ENCODE measurements at regions not wholly inside any gene's neighbourhood (a gene's known extent, or its start where the extent isn't known, plus 50 kb on each side); places are given as distances from the start of the nearest gene placed in this dataset.

DNA sequence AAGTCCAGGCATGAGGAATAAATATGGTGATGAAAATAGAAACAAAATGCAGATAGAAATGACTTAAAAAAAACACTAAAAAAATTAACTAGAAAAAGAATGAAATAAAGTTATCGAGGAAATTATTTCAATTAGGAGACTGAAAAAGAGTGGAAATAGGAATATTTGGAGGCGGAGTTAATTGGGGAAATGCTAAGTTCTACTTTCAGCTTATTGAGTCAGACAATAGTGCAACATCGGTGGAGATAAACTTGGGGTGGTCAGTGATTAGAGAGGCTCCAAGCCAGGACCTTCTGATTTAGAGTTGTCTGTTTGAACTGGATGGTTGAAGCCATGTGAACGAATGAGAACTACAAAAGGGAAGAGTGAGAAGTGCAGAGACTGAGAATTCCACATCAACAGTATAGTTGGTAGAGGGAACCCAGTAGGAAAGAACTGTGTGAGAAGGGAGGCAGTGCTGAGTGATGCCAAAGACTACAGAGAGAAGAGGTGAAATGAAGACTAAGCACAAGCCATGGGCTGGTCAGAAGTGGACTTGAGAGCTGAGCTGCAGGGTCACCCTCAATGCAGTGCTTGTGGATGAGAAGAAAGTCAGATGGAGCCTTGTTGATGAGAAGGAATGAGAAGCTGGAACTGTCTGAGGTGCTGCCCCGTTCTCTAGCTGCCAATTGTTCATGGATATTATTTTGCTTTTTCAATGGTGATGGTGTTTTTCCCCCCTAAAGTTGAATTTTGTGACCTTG lies 160.7 kb downstream of the ICE1 start:
- CTCF ChIA-PET = interaction anchor here (0.7 kb wide), 2 partner anchors 715 to 942 kb away, joined by 3 to 4 read pairs; no protein-coding TSS in a partner anchor
- Histone ChIP-seq H3K4me3 (ENCODE audit: low read depth, low read length) (no peak overlapping the region), H3K9me3 (ENCODE audit: control insufficient read depth, insufficient read depth, low read depth, low read length) (no peaks in the 10 kb centered on the region), H3K36me3 (ENCODE audit: control insufficient read depth in 2 of 2, insufficient read depth in 1 of 2, low read length in 2 of 2) (no peaks in the 10 kb centered on the region), H3K27ac (ENCODE audit: extremely low read depth, low read depth, low read length) (no peak overlapping the region), H3K4me1 (ENCODE audit: control insufficient read depth, insufficient read depth, low read length) (no peaks in the 10 kb centered on the region)
- POLR2A ChIA-PET = no interaction called here
- TF ChIP-seq, protein P1, sequence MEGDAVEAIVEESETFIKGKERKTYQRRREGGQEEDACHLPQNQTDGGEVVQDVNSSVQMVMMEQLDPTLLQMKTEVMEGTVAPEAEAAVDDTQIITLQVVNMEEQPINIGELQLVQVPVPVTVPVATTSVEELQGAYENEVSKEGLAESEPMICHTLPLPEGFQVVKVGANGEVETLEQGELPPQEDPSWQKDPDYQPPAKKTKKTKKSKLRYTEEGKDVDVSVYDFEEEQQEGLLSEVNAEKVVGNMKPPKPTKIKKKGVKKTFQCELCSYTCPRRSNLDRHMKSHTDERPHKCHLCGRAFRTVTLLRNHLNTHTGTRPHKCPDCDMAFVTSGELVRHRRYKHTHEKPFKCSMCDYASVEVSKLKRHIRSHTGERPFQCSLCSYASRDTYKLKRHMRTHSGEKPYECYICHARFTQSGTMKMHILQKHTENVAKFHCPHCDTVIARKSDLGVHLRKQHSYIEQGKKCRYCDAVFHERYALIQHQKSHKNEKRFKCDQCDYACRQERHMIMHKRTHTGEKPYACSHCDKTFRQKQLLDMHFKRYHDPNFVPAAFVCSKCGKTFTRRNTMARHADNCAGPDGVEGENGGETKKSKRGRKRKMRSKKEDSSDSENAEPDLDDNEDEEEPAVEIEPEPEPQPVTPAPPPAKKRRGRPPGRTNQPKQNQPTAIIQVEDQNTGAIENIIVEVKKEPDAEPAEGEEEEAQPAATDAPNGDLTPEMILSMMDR (tag by site-specific recombination; IDR thresholded peaks at IDR 0.05) = no peak
- TF ChIP-seq ZNF558 (tag by site-specific recombination; IDR thresholded peaks at IDR 0.05) = no peak
- TF ChIP-seq ZNF621 (tag by site-specific recombination; IDR thresholded peaks at IDR 0.05) = no peak
- TF ChIP-seq ZNF223 (tag by site-specific recombination; IDR thresholded peaks at IDR 0.05) = no peak
- TF ChIP-seq GLI4 (tag by site-specific recombination; IDR thresholded peaks at IDR 0.05) = no peak
- TF ChIP-seq, protein P2, sequence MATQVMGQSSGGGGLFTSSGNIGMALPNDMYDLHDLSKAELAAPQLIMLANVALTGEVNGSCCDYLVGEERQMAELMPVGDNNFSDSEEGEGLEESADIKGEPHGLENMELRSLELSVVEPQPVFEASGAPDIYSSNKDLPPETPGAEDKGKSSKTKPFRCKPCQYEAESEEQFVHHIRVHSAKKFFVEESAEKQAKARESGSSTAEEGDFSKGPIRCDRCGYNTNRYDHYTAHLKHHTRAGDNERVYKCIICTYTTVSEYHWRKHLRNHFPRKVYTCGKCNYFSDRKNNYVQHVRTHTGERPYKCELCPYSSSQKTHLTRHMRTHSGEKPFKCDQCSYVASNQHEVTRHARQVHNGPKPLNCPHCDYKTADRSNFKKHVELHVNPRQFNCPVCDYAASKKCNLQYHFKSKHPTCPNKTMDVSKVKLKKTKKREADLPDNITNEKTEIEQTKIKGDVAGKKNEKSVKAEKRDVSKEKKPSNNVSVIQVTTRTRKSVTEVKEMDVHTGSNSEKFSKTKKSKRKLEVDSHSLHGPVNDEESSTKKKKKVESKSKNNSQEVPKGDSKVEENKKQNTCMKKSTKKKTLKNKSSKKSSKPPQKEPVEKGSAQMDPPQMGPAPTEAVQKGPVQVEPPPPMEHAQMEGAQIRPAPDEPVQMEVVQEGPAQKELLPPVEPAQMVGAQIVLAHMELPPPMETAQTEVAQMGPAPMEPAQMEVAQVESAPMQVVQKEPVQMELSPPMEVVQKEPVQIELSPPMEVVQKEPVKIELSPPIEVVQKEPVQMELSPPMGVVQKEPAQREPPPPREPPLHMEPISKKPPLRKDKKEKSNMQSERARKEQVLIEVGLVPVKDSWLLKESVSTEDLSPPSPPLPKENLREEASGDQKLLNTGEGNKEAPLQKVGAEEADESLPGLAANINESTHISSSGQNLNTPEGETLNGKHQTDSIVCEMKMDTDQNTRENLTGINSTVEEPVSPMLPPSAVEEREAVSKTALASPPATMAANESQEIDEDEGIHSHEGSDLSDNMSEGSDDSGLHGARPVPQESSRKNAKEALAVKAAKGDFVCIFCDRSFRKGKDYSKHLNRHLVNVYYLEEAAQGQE (tag by site-specific recombination; IDR thresholded peaks at IDR 0.05) = peak; percentile 58; the same call in 1 of the 2 replicates
- no peak for TF ChIP-seq ZNF341 (tag by site-specific recombination; IDR thresholded peaks at IDR 0.05; ENCODE audit: low read depth)

DNA sequence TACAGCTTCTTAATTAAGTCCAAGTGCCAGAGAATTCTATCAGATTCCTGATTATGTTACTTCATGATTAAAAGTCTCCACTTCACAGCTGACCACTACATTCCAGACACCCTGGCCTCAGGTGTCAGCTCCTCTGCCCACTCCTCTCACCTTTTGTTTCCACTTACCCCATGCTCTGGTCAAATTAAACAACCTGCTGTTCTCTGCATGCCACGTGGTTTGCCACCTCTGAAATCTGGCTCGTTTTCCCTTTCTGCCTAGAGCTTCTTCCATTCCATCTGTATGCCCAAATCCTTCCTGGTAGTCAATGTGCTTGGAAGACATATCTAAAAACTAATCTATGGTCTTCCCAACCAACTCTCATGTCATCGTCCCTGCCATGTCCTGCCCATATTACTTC lies 158.6 kb downstream of the ICE1 start:
- CTCF ChIA-PET = no interaction called here
- Histone ChIP-seq H3K4me1 (ENCODE audit: control insufficient read depth, insufficient read depth, low read length) (no peaks in the 10 kb centered on the region), H3K27ac (ENCODE audit: extremely low read depth, low read depth, low read length) (no peak overlapping the region), H3K36me3 (ENCODE audit: control insufficient read depth in 2 of 2, insufficient read depth in 1 of 2, low read length in 2 of 2) (no peaks in the 10 kb centered on the region), H3K4me3 (ENCODE audit: low read depth, low read length) (no peak overlapping the region), H3K9me3 (ENCODE audit: control insufficient read depth, insufficient read depth, low read depth, low read length) (no peaks in the 10 kb centered on the region)
- POLR2A ChIA-PET = no interaction called here
- no peak for TF ChIP-seq ZNF354C (tag by site-specific recombination; IDR thresholded peaks at IDR 0.05; ENCODE audit: borderline replicate concordance, low read depth)
- TF ChIP-seq SALL2 (tag by site-specific recombination; IDR thresholded peaks at IDR 0.05; ENCODE audit: borderline replicate concordance) = no peak
- TF ChIP-seq ZNF792 (tag by site-specific recombination; IDR thresholded peaks at IDR 0.05) = no peak
- TF ChIP-seq, protein P3, sequence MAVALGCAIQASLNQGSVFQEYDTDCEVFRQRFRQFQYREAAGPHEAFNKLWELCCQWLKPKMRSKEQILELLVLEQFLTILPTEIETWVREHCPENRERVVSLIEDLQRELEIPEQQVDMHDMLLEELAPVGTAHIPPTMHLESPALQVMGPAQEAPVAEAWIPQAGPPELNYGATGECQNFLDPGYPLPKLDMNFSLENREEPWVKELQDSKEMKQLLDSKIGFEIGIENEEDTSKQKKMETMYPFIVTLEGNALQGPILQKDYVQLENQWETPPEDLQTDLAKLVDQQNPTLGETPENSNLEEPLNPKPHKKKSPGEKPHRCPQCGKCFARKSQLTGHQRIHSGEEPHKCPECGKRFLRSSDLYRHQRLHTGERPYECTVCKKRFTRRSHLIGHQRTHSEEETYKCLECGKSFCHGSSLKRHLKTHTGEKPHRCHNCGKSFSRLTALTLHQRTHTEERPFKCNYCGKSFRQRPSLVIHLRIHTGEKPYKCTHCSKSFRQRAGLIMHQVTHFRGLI (tag by site-specific recombination; IDR thresholded peaks at IDR 0.05) = no peak
- TF ChIP-seq, protein P4, sequence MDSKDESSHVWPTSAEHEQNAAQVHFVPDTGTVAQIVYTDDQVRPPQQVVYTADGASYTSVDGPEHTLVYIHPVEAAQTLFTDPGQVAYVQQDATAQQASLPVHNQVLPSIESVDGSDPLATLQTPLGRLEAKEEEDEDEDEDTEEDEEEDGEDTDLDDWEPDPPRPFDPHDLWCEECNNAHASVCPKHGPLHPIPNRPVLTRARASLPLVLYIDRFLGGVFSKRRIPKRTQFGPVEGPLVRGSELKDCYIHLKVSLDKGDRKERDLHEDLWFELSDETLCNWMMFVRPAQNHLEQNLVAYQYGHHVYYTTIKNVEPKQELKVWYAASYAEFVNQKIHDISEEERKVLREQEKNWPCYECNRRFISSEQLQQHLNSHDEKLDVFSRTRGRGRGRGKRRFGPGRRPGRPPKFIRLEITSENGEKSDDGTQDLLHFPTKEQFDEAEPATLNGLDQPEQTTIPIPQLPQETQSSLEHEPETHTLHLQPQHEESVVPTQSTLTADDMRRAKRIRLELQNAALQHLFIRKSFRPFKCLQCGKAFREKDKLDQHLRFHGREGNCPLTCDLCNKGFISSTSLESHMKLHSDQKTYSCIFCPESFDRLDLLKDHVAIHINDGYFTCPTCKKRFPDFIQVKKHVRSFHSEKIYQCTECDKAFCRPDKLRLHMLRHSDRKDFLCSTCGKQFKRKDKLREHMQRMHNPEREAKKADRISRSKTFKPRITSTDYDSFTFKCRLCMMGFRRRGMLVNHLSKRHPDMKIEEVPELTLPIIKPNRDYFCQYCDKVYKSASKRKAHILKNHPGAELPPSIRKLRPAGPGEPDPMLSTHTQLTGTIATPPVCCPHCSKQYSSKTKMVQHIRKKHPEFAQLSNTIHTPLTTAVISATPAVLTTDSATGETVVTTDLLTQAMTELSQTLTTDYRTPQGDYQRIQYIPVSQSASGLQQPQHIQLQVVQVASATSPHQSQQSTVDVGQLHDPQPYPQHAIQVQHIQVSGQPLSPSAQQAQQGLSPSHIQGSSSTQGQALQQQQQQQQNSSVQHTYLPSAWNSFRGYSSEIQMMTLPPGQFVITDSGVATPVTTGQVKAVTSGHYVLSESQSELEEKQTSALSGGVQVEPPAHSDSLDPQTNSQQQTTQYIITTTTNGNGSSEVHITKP (tag by site-specific recombination; IDR thresholded peaks at IDR 0.05) = no peak
- no peak for TF ChIP-seq KLF9 (tag by site-specific recombination; IDR thresholded peaks at IDR 0.05; ENCODE audit: low read depth)
- TF ChIP-seq, protein P5, sequence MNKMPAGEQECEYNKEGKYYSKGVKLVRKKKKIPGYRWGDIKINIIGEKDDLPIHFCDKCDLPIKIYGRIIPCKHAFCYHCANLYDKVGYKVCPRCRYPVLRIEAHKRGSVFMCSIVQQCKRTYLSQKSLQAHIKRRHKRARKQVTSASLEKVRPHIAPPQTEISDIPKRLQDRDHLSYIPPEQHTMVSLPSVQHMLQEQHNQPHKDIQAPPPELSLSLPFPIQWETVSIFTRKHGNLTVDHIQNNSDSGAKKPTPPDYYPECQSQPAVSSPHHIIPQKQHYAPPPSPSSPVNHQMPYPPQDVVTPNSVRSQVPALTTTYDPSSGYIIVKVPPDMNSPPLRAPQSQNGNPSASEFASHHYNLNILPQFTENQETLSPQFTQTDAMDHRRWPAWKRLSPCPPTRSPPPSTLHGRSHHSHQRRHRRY (tag by site-specific recombination; IDR thresholded peaks at IDR 0.05) = no peak
- no peak for TF ChIP-seq ZNF140 (tag by site-specific recombination; IDR thresholded peaks at IDR 0.05)
- no peak for TF ChIP-seq ZNF416 (tag by site-specific recombination; IDR thresholded peaks at IDR 0.05)
- TF ChIP-seq, protein P6, sequence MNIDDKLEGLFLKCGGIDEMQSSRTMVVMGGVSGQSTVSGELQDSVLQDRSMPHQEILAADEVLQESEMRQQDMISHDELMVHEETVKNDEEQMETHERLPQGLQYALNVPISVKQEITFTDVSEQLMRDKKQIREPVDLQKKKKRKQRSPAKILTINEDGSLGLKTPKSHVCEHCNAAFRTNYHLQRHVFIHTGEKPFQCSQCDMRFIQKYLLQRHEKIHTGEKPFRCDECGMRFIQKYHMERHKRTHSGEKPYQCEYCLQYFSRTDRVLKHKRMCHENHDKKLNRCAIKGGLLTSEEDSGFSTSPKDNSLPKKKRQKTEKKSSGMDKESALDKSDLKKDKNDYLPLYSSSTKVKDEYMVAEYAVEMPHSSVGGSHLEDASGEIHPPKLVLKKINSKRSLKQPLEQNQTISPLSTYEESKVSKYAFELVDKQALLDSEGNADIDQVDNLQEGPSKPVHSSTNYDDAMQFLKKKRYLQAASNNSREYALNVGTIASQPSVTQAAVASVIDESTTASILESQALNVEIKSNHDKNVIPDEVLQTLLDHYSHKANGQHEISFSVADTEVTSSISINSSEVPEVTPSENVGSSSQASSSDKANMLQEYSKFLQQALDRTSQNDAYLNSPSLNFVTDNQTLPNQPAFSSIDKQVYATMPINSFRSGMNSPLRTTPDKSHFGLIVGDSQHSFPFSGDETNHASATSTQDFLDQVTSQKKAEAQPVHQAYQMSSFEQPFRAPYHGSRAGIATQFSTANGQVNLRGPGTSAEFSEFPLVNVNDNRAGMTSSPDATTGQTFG (tag by site-specific recombination; IDR thresholded peaks at IDR 0.05; ENCODE audit: borderline replicate concordance) = no peak
- no peak for TF ChIP-seq GLI2 (tag by site-specific recombination; IDR thresholded peaks at IDR 0.05; ENCODE audit: borderline replicate concordance, low read depth)
